ENCODE measurements at regions not wholly inside any gene's neighbourhood (a gene's known extent, or its start where the extent isn't known, plus 50 kb on each side); places are given as distances from the start of the nearest gene placed in this dataset.

DNA sequence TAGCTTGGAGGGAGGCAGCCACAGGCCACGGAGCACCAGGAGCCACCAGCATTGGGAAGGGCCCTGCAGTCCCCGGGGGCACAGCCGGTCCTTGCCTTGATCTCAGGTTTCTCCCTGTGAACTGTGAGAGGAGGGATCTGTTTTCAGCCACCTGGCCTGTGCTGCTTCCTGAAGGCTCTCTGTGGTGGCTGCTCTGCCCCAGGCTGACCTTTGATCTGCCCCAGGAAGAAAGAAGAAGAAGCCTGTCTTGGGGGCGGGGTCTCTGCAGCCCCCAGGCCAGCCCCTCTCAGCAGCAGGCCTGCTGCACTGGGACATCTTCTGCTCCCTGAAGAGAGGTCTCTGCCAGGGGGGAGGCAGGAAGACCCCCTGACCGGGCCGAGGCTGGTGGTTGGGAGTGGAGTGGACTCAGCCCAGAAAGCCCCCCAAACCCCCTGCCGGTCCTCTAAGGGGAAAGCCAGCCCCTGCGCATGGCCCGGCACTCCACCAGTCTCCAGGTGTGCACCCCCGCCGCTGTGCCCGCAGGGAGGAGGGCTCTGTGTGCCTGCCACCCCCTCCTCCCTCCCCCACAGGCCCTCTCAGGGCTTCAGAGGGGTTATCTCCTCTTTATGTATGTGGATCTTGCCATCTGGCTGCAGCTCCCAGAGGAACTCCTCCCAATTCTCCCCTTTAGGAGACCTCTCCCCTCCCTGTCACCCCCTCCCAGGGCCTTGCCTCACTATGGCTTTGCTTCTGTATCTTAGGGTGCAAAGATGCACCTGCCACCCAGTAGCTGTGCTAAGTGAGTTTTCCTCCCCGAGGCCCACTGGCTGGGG is 675.3 kb downstream of the BRD1 start:
- TF ChIP-seq, protein P1, sequence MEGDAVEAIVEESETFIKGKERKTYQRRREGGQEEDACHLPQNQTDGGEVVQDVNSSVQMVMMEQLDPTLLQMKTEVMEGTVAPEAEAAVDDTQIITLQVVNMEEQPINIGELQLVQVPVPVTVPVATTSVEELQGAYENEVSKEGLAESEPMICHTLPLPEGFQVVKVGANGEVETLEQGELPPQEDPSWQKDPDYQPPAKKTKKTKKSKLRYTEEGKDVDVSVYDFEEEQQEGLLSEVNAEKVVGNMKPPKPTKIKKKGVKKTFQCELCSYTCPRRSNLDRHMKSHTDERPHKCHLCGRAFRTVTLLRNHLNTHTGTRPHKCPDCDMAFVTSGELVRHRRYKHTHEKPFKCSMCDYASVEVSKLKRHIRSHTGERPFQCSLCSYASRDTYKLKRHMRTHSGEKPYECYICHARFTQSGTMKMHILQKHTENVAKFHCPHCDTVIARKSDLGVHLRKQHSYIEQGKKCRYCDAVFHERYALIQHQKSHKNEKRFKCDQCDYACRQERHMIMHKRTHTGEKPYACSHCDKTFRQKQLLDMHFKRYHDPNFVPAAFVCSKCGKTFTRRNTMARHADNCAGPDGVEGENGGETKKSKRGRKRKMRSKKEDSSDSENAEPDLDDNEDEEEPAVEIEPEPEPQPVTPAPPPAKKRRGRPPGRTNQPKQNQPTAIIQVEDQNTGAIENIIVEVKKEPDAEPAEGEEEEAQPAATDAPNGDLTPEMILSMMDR (IDR thresholded peaks at IDR 0.05), result no peak
- no peak for TF ChIP-seq POLR2A (IDR thresholded peaks at IDR 0.05)

Data from esophagus squamous epithelium (tissue), 4 donors.